ENCODE measurements at regions not wholly inside any gene's neighbourhood (a gene's known extent, or its start where the extent isn't known, plus 50 kb on each side); places are given as distances from the start of the nearest gene placed in this dataset.

DNA sequence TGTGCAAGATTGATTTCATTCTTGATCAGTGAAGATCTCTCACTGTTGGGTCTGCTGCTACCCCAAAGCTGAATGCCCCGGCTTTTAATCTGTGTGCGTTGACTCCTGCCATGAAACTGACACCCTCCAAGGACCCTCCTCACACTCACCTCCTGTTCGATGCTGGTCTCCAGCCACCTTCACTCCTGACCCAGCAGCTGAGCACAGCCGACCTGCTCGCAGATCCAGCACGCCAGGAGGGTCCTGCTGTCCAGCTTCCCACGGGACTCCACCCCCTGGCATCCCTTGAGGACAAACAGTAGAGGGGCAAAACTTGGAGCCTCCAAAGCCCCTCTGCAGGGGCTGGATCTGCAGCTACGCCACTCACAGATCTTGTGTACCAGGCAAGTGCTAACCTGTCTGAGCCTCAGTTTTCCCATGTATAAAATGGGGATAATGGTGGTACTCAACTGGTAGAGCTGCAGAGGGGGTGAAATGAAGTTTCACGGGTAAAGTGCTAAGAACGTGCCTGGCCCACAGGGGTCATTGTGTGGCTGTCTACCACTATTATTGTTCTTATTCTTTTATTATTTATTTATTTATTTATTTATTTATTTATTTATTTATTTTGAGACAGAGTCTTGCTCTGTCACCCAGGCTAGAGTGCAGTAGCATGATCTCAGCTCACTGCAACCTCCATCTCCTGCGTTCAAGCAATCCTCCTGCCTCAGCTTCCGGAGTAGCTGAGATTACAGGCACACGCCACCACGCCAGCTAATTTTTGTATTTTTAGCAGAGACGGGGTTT, 178.0 kb downstream of the PHETA1 start:
- Histone ChIP-seq H3K4me1 (replicated peaks in 1 of 4; ENCODE audit: control insufficient read depth in 3 of 4, insufficient read depth in 4 of 4, low read length in 3 of 4) (peaks cover 3 to 17% (median 11%) of the 10 kb centered on the region in 4 experiments), H4K91ac (replicated peaks; ENCODE audit: insufficient read length, low read length) (no peak overlapping the region), H3K27ac (ENCODE audit: low read depth, low read length) (no peak overlapping the region), H3K4me3 (ENCODE audit: extremely low read depth in 1 of 4, insufficient read depth in 2 of 4, low read depth in 3 of 4, low read length in 4 of 4) (no peak overlapping the region), H2BK15ac (ENCODE audit: low read length) (no peak overlapping the region), H3K23me2 (ENCODE audit: low read depth, low read length) (no peaks in the 10 kb centered on the region), H3K9me3 (ENCODE audit: insufficient read depth in 2 of 2, low read depth in 1 of 2, low read length in 1 of 2) (no peaks in the 10 kb centered on the region), H3K14ac (ENCODE audit: insufficient read length) (no peak overlapping the region), H2BK20ac (ENCODE audit: low read length) (no peak overlapping the region), H3K79me2 (ENCODE audit: control insufficient read depth in 1 of 2, insufficient read depth in 2 of 2, low read length in 2 of 2) (no peaks in the 10 kb centered on the region), H4K8ac (ENCODE audit: extremely low read depth, insufficient read depth, low read length) (no peak overlapping the region), H2BK5ac (ENCODE audit: low read depth, low read length) (no peak overlapping the region), H3K4me2 (ENCODE audit: insufficient read depth in 1 of 2, low read depth in 2 of 2, low read length in 2 of 2) (no peak overlapping the region), H2AFZ (ENCODE audit: low read length) (no peak overlapping the region), H3K23ac (ENCODE audit: insufficient read length) (no peak overlapping the region), H3K79me1 (ENCODE audit: low read depth, low read length) (no peaks in the 10 kb centered on the region; the same call in 1 of the 2 replicates), H2AK5ac (ENCODE audit: low read depth, low read length) (no peak overlapping the region), H4K5ac (ENCODE audit: insufficient read length, low read depth, low read length) (no peak overlapping the region), H3K18ac (ENCODE audit: extremely low read depth, low read length) (no peak overlapping the region), H3K27me3 (replicated peaks in 1 of 4; ENCODE audit: control insufficient read depth in 3 of 4, extremely low read depth in 1 of 4, insufficient read depth in 3 of 4, low read length in 3 of 4) (no peaks in the 10 kb centered on the region), H3K56ac (replicated peaks; ENCODE audit: insufficient read length, low read depth, low read length) (no peak overlapping the region), H2BK12ac (ENCODE audit: low read depth, low read length) (no peak overlapping the region), H3K9ac (replicated peaks in 1 of 4; ENCODE audit: extremely low read depth in 1 of 4, low read depth in 3 of 4, low read length in 3 of 4) (no peak overlapping the region), H3K36me3 (ENCODE audit: control insufficient read depth in 2 of 4, insufficient read depth in 4 of 4, low read length in 3 of 4) (no peaks in the 10 kb centered on the region), H4K20me1 (replicated peaks in 1 of 2; ENCODE audit: control insufficient read depth in 1 of 2, insufficient read depth in 2 of 2, low read length in 2 of 2) (peaks cover 6 to 7% of the 10 kb centered on the region in 2 experiments), H3K4ac (replicated peaks; ENCODE audit: insufficient read length, low read depth, low read length) (no peak overlapping the region), H2BK120ac (replicated peaks; ENCODE audit: low read depth, low read length) (no peak overlapping the region)
- ChIA-PET CTCF (ENCODE audit: partially characterized antibody) (interaction anchor here (0.9 to 1.8 kb wide), 9 partner anchors 9 to 295 kb away, joined by 3 to 7 read pairs (median 3); no protein-coding TSS in a partner anchor), POLR2A (ENCODE audit: partially characterized antibody) (interaction anchor here (0.7 kb wide), 1 partner anchor 151 kb away, joined by 3 read pairs; no protein-coding TSS in a partner anchor)
- DNase-seq (ENCODE audit: low read depth in 1 of 2, low spot score in 2 of 2) (no peak), FAIRE-seq (no peak)
- TF ChIP-seq KDM1A (IDR thresholded peaks at IDR 0.05; ENCODE audit: borderline replicate concordance, low read length) (peak; percentile 43; the same call in 1 of the 2 replicates), SAP30 (IDR thresholded peaks at IDR 0.05; ENCODE audit: insufficient read depth, insufficient replicate concordance, low read length) (no peak), RNF2 (IDR thresholded peaks at IDR 0.05; ENCODE audit: borderline replicate concordance, low read depth, low read length, missing control alignments, poor library complexity, severe bottlenecking) (no peak), POLR2A (IDR thresholded peaks at IDR 0.05; ENCODE audit: control extremely low read depth in 1 of 2, low read depth in 2 of 2, low read length in 2 of 2) (no peak), MAFK (IDR thresholded peaks at IDR 0.05; ENCODE audit: low read depth, low read length) (no peak), EP300 (IDR thresholded peaks at IDR 0.05; ENCODE audit: borderline replicate concordance in 1 of 2, low read depth in 2 of 2, low read length in 2 of 2) (no peak), ZNF274 (IDR thresholded peaks at IDR 0.05; ENCODE audit: borderline replicate concordance, extremely low read depth, low read length) (no peak)
- 90% methylated on average over 15 of the region's 15 CpGs; no CpG with 5 or more reads in 1 of the 2 experiments for WGBS, 2 experiments (ENCODE audit: extremely low coverage in 1 of 2, insufficient coverage in 1 of 2, insufficient read length in 1 of 2, insufficient replicate concordance in 2 of 2, low coverage in 1 of 2, low lambda C conversion rate in 2 of 2, missing lambda C conversion rate in 1 of 2)
